Stimulated activated naive CD8-positive, alpha-beta T cell treated with anti-CD3 and anti-CD28 coated beads, Interleukin-15, Interleukin-2, amounts not matched to agents 100 U/mL and 50 U/mL, for 24 hours (primary cell): ENCODE measurements at regions not wholly inside any gene's neighbourhood (a gene's known extent, or its start where the extent isn't known, plus 50 kb on each side); places are given as distances from the start of the nearest gene placed in this dataset.
A peak's percentile ranks its signal among the peaks of the same experiment; 100 is the strongest.

Source experiments
- ATAC-seq: fragments of 150-1000 bp; cut with Tn5 transposase; one replicate; pipeline ENCODE4 v1.10.0; 2021
- DNase-seq: peaks from one replicate; pipeline ENCODE4 v3.0.0; 2021

DNA sequence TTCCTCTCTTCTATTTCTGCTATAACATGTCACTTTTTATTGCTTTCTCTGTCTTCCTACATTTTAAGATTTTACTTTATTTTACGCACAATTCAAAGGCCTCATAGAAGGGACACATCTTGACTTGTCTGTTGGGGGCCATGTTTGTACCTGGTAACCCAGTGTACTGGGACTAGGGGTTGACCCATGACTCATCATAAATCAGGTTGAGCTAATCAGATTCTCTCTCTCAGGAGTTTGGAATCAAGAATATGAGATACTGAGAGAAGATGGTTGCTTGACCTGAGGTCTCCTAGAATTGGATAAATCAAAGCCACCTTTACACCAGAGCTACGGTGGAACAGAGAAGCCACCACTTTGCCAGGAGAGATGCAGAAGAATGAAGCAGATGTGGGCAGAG, 153.0 kb downstream of the UXS1 start:
- ATAC-seq (no peak), DNase-seq (no peak)

DNA sequence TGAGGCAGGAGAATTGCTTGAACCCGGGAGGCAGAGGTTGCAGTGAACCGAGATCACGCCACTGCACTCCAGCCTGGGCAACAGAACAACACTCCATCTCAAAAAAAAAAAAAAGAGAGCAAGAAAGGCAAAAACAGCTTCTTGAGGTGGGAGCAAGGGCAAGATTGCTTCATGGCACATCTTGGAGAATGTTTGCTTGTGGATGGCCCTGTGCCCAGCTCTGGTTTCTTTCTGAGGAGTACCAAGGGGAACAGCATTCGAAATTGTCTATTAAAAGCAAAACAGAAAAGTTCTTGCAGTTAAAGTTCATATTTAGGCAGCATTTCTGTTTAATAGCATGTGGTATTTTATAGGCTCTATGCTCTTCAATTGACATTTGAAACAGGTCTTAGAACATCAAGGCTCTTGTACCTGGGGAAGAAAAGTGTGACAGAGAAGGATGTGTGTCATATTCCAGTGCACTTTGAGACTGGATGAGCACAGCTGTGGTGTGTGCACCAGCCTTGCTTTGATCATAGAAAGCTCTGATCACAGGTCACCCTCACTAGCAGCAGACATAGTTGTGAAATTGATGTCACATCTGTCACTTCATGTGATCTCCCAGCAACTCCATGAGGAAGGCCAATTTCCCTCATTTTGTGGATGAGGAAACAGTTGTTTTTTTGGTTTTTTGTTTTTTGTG, 154.3 kb downstream of the UXS1 start:
- no peak for DNase-seq
- no peak for ATAC-seq

DNA sequence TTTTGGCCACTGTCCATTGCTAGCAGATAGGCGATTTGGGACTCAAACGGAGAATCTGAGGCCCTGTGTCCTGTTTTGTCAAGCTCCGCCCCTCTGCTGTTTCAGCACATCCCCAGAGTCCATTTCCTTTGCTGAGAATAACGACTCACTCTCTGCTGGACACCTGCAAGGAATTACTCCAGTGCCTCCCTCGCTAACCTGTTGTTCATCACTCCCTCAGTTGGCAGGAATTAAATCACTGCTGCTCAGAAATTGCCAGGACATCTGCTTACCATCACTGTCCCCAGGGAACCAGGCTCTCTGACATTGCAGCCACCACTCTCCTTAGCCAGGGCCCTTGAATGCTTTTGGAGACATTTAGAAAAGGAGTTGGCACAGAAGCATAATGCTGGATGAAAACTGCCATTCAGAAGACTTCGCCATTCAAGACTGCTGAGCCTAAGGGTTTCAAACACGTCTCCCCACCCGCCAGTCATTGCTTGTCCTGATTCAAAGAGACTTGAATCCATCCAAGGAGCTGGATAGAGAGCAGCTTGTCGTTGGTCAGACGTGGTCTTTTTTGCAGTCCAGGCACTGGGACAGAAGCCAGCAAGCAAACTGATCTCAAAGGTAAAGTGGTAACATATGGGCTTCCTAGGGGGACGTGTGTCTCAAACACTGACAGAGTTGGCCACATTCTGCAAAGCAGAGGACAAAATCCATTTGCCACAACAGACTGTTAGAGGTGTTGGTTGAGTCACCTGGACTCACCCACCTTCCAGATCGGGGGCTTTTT, 155.3 kb downstream of the UXS1 start:
- ATAC-seq (no peak), DNase-seq (no peak)

DNA sequence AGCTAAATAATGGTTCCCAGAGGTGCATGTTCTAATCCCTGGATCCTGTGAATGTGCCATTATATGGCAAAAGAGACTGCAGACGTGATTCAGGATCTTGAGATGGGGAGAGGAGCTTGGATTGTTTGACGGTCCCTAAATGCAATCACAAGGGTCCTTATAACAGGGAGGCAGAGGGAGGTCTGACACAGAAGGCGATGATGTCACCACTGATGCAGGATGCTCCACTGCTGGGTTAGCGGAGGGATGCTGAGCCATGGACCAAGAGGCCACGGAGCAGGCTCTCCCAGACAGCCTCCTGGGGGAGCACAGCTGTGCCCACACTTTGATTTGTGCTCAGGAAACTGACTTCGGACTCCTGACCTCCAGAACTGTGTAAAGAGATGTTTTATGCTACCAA, 156.2 kb downstream of the UXS1 start:
- ATAC-seq (no peak), DNase-seq (no peak)

DNA sequence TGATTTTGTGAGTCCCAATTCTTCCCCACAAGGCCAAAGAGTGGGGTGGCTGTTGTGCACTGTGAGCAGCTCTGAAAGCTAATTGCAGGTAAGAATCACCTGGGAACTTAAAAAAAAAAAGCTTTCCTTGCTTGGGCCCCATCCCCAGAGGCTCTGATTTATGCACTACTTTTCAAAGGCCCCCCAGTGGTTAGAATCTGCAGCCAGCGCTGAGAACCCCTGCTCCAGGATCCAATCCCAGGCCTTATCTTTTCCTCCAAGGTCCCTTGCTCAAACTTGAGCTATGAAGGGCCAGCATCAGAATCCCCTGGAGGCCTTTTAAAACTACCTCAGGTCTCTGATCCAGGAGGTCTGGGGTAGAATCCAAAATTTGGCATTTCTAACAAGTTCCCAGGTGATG, 156.8 kb downstream of the UXS1 start:
- DNase-seq (no peak), ATAC-seq (no peak)

DNA sequence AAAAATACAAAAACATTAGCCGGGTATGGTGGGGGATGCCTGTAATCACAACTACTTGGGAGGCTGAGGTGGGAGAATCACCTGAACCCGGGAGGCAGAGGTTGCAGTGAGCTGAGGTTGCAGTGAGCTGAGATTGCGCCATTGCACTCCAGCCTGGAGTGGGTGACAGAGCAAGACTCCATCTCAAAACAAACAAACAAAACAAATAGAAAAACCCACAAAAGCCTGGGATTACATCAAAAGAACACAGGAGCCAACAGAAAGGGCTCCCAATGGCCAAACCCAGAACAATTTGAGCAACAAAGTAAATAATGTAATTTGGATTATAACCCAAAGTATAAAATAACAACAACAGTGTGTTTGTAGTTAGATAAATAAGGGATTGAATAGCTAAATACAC, 159.8 kb downstream of the UXS1 start:
- DNase-seq (no peak), ATAC-seq (no peak)

DNA sequence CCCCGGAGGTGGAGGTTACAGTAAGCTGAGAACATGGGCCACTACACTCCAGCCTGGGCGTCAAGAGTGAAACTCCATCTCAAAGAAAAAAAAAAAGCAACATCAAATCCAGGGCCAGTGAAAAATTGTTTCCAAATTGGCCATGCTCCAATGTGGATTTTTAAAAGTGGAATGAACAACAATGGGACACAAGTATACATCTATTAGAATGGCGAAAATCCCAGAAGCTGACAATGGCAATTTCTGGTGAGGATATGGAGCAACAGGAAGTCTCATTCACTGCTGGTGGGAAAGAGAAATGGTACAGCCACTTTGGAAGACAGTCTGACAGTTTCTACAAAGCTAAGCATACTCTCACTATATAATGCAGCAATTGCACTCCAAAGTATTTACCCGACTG, 161.4 kb downstream of the UXS1 start:
- no peak for DNase-seq
- no peak for ATAC-seq

DNA sequence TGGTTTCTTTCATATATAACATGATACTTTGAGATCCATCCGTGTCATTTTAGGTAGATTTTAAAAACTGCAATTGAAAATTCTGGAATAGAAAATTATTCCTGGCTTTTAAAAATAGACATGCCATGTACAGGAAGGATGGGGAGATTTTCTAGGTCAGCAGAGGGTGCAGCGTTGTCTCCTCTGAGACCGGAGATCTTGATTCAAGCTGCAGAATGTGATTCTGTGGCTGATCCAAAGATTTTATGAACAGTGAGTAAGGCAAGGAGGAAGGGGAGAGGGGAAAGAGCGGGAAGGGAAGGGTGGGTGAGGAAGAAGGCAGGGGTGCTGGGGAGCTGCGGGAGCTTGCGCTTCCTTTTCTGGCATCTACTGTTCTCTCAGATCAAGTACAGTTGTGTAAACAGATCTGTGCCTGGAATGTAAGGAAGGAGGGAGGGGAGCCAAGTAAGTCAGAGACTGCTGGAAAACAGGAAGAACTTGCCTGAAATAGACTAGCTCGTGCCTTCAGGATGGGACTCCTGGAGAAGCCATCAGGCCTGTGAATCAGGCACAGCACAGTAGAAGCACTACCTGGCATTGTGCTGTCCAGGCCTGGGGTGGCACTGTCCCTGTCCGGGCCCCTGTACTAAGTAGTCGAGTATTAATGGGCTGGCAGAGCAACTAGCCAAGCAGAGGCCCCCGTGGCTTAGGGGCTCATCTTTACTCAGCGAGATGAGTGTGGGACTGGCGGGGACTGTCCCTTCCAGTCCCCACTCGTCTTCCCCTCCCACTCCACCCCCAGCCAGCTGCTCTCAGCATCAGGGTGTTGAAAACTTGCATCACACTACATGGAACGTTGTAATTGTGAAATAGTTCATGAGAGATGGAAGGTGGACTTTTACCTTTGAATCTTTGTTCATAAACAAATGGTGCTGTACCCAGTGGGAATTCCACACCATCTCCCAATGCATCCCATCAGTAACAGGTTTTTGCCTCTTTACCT, 163.5 kb downstream of the UXS1 start:
- peak; percentile 69 for DNase-seq

DNA sequence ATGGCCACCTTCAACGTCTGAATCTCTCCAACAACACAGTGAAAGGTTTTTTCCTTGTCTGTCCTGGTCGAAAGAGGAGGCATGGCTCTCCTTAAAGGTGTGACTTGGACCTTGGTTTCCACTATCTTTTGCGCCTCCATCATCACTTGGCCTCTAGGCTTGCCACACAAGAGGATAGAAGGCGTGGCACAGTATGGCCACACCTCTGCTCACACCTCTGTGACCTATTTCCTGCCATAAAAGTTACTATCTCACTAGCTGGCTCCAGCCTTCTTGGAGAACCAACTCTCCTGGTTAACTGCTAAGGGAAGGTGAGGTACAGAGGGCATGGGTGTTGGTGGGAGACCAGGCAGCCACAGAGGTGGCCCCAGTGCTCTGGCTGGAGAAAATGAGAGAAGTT, 165.9 kb downstream of the UXS1 start:
- no peak for ATAC-seq
- no peak for DNase-seq

More for the DNA sequence above, 163.5 kb downstream of the UXS1 start:
- ATAC-seq: peak; percentile 88

DNA sequence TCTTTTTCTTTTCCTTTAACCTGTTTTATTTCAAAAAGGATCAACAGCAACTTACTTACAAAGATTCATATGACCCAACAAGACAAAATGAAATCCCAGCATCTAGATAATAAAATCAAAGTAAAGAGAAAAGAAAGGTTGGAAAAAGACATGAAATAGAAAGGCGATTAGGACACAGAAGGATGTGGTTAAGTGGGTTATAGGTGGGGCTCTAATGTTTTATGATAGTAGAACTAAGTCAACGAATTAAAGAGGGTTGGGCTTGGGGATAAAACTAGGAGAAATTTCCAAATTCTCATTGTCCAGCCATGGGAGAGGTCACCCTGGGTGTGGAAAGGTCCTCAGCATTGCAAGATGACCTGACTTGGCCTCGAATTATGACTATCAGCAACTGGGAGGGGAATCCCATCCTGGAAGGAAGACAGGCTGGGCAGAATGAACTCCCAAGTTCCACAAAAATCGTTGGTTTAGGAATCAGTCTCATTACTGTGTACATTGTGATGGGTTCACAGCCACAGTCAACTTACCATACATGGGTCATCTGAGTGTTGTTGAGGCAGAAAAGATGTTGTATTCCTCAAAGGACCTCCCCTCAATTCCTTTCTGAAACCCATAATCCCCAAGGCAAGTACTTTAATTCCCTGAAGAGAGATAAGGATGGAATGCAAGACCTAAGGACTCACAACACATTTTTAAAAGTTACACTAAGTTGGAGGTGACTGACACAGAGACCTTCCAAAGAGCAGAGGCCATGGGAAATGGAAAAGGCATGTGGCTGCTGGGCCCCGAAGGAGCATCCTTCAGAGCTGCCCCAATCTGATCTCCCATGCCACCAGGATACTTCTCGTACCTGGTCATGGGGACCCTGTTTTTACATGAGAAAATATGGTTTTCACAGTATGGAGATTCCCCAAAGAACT, 167.6 kb downstream of the UXS1 start:
- ATAC-seq (no peak), DNase-seq (no peak)

DNA sequence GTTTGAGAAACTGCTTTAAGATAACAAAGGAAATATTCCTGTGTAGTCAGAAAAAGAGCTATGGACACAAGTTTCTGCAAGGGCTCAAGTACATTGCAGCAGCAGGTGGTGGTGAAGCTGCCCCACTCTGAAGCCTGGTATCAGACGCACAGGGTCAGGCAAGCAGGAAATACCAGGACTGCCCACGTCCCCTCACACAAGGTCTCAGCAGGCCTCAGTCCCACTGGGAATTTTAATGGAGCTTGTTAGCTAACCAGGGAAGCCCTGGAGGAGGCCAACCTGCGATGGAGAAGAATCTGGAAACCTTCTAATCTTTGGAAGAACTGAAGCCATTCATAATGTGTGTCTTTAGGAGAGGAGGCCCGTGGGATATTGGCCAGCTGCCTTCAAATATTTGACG, 168.3 kb downstream of the UXS1 start:
- no peak for DNase-seq

DNA sequence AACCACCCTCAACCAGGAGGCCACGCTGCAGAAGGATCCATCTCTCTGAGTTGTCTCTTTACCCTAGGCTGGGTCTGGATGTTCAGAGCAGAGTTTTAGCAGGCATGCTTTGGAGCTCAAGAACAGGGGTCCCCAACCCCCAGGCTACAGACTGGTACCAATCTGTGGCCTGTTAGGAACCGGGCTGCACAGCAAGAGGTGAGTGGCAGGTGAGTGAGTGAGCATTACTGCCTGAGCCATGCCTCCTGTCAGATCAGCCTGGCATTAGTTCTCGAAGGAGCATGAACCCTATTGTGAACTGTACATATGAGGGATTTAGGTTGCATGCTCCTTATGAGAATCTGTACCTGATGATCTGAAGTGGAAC, 172.5 kb downstream of the UXS1 start:
- DNase-seq (no peak), ATAC-seq (no peak)

More for the DNA sequence above, 168.3 kb downstream of the UXS1 start:
- no peak for ATAC-seq

DNA sequence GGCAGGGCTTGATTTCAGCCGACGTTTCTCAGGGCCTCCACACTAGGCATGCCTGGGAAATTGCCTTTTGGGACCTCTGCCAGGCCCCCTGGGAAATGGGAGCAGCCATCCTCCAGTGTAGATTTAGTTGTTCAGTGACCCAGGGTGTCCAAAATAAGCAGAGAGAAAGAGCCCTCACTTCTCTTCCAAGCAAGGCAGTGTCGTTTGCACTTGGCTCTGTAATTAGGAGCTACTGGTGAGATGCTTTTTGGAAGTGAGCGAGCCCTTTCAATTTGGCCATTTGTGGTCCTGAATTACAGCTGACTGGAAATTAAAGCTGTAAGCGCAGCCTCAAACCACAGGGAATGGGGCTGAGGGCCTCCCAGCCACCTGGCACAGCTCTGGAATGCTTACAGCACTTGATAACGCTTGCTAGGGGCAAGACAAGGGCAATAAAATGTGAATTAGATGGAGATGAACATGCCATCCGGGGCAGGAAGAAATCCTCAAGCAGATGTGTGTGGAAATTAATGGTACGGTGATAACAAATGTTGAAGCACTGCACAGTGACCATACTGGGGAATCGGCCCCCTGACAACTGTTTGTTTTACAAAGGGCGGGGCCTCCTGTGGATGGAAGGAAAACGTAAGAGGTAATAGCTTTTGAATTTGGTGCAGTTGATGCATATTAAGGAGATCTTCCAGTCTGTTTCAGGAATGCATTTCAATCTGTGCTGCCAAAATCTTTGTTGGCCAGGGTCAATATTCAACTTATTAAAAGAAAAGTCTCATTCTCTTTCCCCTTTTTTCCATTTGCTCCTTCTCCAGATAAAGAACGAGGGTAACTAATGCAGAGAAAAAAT, 173.1 kb downstream of the UXS1 start:
- ATAC-seq: no peak

DNA sequence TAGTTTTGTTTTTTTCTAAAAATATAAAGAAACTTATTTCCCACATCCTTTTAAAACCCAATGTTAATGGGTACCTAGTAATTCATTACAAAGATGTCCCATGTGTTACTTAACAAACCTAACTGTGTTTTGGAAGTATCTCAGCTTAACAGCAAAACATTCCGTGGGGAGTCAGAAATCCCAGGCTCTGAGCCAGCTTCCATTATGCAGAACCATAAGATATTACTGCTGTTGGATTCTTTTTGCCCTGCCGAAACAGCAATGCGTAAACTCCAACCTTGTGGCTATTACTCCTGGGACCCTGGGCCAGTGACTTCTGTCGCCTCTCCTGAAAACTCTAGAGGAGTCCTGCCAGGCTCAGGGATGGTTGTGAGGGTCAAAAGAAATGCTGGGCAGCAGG, 174.1 kb downstream of the UXS1 start:
- no peak for ATAC-seq
- DNase-seq: no peak

More for the DNA sequence above, 173.1 kb downstream of the UXS1 start:
- DNase-seq: no peak

DNA sequence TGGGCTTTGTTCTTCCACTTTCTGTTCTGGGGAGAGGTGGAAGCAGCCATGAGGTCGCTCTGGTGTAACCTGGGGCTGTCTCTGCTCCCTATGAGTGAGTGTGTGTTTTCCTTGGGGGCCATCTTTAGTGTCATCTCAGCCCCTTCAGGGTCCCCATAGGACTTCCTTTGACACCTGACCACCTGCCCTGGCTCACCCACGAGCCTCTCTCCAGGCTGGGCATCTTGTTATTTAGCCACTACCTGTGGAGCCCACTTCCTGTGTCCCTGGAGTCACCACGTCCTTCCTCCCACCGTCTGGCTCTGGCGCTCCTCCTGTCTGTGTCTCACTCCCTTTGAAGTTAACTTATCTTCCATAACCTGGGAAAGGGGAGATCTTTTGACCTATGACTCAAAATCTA, 176.0 kb downstream of the UXS1 start:
- DNase-seq (no peak), ATAC-seq (no peak)

DNA sequence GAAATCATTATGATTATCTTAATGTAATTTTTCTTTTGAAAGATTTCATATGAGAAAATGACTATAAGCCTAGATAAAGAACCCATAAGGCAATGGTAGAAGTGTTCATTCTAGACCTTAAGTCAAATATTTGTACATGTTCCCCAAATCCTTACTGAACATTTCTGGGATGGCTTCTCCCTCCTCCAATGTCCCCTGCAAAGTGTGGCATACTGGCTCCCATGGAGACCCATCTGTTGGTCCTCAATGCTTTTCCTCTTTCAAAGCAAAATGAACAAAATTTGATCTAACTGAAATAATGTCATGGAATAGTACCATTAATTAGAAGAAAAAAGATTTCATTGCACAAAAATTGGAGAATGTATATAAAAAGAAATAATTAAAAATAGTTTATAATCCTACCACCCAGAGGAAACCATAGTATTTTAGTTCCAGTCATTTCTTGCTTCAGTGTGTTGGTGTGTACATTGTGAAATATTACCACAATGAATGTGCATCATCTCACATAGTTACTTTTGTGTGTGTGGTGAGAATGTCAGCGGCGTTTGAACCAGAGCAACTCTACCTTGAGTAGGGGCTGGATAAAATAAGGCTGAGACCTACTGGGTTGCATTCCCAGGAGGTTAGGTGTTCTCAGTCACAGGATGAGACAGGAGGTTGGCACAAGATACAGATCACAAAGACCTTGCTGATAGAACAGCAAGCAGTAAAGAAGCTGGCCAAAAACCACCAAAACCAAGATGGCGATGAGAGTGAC, 181.3 kb downstream of the UXS1 start:
- no peak for ATAC-seq
- DNase-seq: no peak

DNA sequence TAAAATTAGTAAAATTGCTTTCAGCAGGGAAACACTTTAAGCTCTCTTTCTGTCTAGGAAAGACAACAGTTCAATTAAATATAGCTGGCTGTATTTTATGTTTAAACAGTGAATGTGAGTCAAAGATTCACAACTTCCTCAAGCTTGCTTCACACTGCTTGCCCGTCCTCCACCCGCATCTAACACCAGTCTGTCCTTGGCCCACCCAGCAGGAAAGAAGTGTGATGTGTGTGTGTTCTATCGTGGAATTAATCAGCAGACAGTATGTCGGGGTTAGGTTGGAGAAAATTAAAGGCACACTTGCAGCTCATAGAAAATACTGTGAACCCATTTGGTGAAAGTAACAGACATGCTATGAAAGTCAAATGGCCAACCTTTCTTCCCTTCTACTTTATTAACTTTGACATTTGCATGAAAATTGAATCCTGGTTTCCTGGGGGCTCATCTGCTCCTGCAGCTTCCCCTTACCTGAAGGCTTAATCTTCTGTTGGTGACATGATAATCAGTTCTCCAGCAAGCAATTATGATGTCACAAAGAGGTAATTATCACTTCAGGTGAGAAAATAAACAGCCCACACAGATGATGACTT, 182.0 kb downstream of the UXS1 start:
- DNase-seq: no peak
- ATAC-seq: no peak

DNA sequence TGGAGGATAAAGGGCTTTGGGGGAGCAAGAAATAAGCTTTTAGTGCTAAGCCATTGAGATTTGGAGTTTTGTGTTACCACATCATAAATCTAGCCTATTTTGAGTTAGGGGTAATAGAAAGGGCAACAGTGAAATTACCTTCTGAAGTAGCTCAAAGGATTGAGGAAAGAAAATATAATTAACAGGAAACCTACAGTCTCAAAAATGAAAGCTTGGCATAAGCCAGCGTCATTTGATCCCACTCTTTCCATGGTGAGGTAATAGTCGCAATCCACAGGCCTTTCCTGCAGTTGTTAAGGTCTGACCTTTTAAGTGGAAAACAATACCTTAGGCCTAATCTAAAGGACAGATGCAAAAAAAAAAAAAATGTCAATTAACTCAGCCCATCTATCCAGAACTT, 182.7 kb downstream of the UXS1 start:
- ATAC-seq: no peak
- no peak for DNase-seq

DNA sequence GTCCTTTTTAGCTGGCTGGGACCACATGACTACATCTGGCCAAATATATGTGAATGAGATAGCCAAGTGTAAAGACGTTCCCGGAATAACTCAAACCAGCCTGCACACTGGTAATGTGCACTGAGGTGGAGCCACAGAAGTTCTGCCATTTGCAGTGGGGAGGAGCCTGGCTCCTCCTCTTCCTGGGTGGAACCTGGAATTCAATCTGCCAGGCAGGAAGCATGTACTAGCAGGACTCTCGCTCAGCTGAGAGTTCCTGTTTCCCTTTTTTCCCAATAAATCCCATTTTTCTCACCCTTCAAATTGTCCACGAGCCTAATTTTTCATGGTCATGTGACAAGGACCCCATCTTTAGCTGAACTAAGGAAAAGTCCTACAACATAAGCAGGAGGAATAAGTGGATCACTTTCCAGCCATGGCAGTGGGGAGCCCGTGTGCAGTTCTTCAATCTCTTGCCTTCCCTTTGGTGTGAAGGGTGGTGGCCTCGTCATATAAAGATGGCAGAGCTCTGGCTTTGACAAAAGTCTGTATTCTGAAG, 183.2 kb downstream of the UXS1 start:
- DNase-seq (no peak), ATAC-seq (no peak)
